IMR-90 (cell line): ENCODE measurements at regions not wholly inside any gene's neighbourhood (a gene's known extent, or its start where the extent isn't known, plus 50 kb on each side); places are given as distances from the start of the nearest gene placed in this dataset.

ENCODE experiments used
- BHLHE40 ChIP-seq: fragments of 150-350 bp; IDR thresholded peaks from 2 replicates; pipeline ENCODE4 v1.6.1; 2016; ENCODE audit warnings: mild to moderate bottlenecking, low read depth, low read length
- CEBPB ChIP-seq: IDR thresholded peaks from 2 replicates; pipeline ENCODE4 v1.6.1; 2012; ENCODE audit warnings: low read depth, low read length, improper control_type of control experiment
- CHD1 ChIP-seq: IDR thresholded peaks from 2 replicates; pipeline ENCODE4 v1.6.1; 2012; ENCODE audit warnings: low read depth, low read length, improper control_type of control experiment
- MAZ ChIP-seq: IDR thresholded peaks from 2 replicates; pipeline ENCODE4 v1.6.1; 2012; ENCODE audit warnings: low read depth, mild to moderate bottlenecking, low read length, improper control_type of control experiment, moderate library complexity, borderline replicate concordance
- MXI1 ChIP-seq: IDR thresholded peaks from 2 replicates; pipeline ENCODE4 v1.6.1; 2012; ENCODE audit warnings: low read depth, mild to moderate bottlenecking, low read length, moderate library complexity, borderline replicate concordance
- POLR2A ChIP-seq: IDR thresholded peaks from 2 replicates; pipeline ENCODE4 v1.6.1; 2012; ENCODE audit warnings: mild to moderate bottlenecking, low read depth, low read length
- RAD21 ChIP-seq: IDR thresholded peaks from 2 replicates; pipeline ENCODE4 v1.6.1; 2012; ENCODE audit warnings: low read length, improper control_type of control experiment
- RCOR1 ChIP-seq: IDR thresholded peaks from 2 replicates; pipeline ENCODE4 v1.6.1; 2012; ENCODE audit warnings: mild to moderate bottlenecking, low read length, improper control_type of control experiment; ENCODE audit not compliant: insufficient replicate concordance
- RFX5 ChIP-seq: IDR thresholded peaks from 2 replicates; pipeline ENCODE4 v1.8.0; 2012; ENCODE audit warnings: low read depth, mild to moderate bottlenecking, low read length, moderate library complexity
- SMC3 ChIP-seq: fragments of 150-350 bp; IDR thresholded peaks from 2 replicates; pipeline ENCODE4 v1.6.1; 2016; ENCODE audit warnings: low read depth, mild to moderate bottlenecking, antibody characterized with exemption, low read length, moderate library complexity
- TF ChIP-seq, protein P1 (sequence below): conservative IDR thresholded peaks from 2 replicates; pipeline ENCODE4 v1.5.1; 2012; ENCODE audit warnings: mild to moderate bottlenecking, low read depth, low read length, improper control_type of control experiment
- TF ChIP-seq, protein P2 (sequence below): fragments of 150-350 bp; IDR thresholded peaks from 2 replicates; pipeline ENCODE4 v1.6.1; 2017; ENCODE audit warnings: mild to moderate bottlenecking, antibody characterized with exemption, low read length, low read depth

DNA sequence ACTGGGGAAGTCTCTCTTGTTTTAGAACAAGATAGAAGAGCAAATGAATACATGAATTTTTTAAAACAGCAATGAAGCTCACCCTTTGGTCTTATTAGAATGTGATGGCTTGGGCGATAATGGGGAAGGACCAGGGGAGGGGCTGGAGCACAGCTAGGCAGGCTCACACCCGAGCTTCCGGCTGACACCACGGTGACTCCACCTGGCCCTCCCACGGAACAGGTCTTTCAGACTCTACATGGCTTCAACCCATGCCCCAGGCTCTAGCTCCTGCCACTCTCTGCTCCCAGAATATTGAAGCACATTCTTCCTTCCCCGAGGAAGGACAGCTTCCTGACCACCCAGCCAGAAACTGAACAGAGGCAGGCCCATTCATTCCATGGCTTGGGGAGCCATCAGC is 127.5 kb upstream of the AGAP1 start:
- TF ChIP-seq CEBPB = no peak
- TF ChIP-seq, protein P1, sequence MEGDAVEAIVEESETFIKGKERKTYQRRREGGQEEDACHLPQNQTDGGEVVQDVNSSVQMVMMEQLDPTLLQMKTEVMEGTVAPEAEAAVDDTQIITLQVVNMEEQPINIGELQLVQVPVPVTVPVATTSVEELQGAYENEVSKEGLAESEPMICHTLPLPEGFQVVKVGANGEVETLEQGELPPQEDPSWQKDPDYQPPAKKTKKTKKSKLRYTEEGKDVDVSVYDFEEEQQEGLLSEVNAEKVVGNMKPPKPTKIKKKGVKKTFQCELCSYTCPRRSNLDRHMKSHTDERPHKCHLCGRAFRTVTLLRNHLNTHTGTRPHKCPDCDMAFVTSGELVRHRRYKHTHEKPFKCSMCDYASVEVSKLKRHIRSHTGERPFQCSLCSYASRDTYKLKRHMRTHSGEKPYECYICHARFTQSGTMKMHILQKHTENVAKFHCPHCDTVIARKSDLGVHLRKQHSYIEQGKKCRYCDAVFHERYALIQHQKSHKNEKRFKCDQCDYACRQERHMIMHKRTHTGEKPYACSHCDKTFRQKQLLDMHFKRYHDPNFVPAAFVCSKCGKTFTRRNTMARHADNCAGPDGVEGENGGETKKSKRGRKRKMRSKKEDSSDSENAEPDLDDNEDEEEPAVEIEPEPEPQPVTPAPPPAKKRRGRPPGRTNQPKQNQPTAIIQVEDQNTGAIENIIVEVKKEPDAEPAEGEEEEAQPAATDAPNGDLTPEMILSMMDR = no peak
- TF ChIP-seq BHLHE40 = no peak
- TF ChIP-seq RFX5 = no peak
- no peak for TF ChIP-seq MAZ
- TF ChIP-seq RAD21 = no peak
- no peak for TF ChIP-seq POLR2A
- TF ChIP-seq, protein P2, sequence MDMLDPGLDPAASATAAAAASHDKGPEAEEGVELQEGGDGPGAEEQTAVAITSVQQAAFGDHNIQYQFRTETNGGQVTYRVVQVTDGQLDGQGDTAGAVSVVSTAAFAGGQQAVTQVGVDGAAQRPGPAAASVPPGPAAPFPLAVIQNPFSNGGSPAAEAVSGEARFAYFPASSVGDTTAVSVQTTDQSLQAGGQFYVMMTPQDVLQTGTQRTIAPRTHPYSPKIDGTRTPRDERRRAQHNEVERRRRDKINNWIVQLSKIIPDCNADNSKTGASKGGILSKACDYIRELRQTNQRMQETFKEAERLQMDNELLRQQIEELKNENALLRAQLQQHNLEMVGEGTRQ = no peak
- no peak for TF ChIP-seq RCOR1
- TF ChIP-seq MXI1 = no peak
- TF ChIP-seq CHD1 = no peak
- no peak for TF ChIP-seq SMC3
